OCI-M1 (cell line): ENCODE measurements at regions not wholly inside any gene's neighbourhood (a gene's known extent, or its start where the extent isn't known, plus 50 kb on each side); places are given as distances from the start of the nearest gene placed in this dataset.
"Not testable (repeated sequence)": the region's sequence is repeated elsewhere in the genome, so short reads cannot be mapped to it uniquely, and the experiment has no call there.

ENCODE experiments used
- DNase-seq: peaks from one replicate; lab custom pipeline; 2025; lab: John Stamatoyannopoulos, UW

DNA sequence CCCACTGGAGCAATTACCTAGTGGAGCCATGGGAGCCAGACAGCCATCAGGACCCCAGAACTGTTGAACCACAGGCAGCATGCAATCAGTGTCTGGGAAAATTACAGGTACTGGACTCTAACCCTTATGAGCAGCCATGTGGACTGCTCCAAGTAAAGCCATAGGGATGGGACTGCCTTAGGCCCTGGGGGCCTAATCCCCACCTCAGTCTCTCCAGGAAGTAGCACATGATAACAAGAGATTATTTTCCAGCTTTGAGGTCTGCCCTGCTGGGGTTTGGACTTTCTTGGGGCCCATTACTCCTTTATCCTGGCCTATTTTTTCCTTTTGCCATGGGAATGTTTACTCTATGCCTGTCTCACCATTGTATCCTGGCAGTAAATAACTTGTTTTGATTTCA is 226.8 kb downstream of the AEBP2 start:
- no peak for DNase-seq

GRCh38 chr12:19669793-19670192 is 230.5 kb downstream of the AEBP2 start:
- DNase-seq, result no peak

DNA sequence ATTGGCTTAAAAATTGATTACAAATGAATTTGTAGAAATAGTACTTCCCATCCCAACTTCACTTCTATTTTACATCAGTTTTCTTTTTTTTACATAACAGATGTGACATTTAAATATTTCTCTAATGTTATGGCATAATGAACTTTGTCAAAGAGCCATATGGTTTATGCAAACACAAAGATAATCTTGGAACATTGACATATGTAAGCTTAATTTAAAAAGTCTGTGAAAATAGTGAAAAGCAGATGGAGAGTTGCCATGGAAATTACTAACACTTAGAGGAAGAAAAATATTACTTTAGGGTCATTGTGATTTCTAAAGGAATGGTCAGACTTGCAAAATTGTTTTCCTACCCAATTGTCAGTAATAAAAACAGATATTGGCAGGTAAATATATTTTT is 232.4 kb downstream of the AEBP2 start:
- no peak for DNase-seq

- no peak for DNase-seq
Observed at GRCh38 chr12:19674437-19674836, 235.1 kb downstream of the AEBP2 start.

DNA sequence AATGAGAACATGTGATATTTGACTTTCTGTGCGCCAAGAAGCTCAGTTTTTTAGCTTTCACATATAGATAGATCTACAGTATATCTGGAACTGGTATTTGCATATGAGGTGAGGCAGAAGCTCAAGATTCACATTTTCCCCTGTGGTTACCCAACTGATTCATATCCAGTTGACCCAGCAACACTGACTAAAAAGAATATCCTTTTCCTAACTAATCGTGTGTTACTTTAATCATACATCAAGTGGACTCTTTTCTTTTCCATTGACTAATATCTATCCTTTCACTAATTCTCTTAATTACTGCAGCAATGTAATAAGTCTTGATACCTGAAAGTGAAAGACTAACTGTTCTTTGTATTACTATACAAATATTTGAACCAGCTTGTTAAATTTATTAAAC is 236.1 kb downstream of the AEBP2 start:
- no peak for DNase-seq

- not testable (repeated sequence) for DNase-seq
Observed at GRCh38 chr12:19678501-19678900, 239.2 kb downstream of the AEBP2 start.

DNA sequence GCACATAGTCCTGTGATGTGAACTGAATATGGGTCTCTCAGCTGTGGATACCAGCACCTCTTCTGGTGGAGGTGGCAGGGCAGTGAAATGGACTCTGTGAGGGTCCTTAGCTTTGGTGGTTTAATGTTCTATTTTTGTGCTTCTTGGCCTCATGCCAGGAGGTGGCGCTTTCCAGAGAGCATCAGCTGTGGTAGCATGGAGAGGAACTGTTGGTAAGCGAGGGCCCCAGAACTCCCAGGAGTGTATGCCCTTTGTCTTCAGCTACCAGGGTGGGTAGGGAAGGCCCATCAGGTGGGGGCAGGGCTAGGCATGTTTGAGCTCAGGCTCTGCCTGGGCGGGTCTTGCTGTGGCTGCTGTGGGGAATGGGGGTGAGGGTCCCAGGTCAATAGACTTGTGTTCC is 241.7 kb downstream of the AEBP2 start:
- DNase-seq, result no peak

- DNase-seq, result no peak
Observed at GRCh38 chr12:19683178-19683927, 244.1 kb downstream of the AEBP2 start.

GRCh38 chr12:19687371-19687770 is 248.1 kb downstream of the AEBP2 start:
- peak; percentile 29 for DNase-seq

GRCh38 chr12:19688532-19688931 is 249.2 kb downstream of the AEBP2 start:
- no peak for DNase-seq

DNA sequence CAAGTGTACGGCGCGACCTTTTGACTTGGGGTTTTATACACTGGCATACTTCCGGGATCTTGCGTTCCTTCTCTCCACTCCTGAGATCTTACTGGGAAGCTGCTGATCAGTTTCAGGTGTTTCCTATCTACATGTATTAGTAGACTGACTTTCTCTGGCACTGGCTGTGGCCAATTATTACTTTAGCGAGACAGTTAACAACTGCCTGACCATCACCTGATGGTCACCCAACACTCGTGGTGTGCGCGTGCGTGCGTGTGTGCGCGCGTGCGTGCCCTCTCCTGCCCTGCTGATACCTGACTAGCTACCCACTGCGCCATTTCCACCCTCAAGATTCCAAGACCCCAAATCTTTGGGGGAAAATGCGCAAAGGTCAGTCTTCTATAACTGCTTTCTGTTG is 249.9 kb downstream of the AEBP2 start:
- no peak for DNase-seq

- no peak for DNase-seq
Observed at GRCh38 chr12:19689801-19690472, 250.6 kb downstream of the AEBP2 start.

DNA sequence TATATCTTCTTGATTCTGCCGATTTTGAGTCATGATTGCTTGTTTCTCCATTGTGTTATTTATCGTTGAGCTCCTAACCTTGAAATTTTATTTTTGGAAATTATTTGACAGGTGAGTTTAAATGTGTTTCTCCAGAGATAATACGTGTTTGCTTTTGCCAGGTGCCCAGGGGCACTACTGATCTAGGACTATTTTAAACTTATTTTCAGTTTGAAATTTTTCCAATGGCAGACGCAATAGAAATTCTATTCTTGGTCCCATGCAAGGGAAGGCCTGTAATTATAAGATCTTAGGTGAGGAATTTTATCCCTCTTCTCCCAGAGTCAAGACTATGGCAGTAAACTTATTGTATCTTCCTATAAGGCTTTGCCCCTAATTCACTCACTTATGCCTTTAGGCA is 252.8 kb downstream of the AEBP2 start:
- DNase-seq, result peak; percentile 44

- DNase-seq, result no peak
Observed at GRCh38 chr12:19692566-19692965, 253.3 kb downstream of the AEBP2 start.

DNA sequence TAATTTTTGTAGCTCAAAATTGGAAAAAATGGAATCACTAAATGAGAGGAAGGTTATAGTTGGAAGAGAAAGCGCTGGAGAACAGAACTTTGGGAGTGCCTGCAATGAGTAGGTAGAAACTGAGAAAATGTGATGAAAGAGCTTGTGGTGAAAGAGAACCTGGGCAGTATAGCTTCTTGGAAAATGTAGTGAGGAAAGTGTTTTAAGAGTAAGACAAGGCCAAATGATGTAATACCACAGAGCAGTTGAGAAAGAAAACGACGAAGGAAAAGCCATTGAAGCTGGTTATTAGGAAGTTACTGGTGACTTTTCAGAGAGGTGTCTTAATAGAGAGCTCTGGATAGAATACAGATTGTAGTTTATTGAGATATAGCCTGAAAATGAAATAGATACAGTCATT is 255.3 kb downstream of the AEBP2 start:
- peak; percentile 90 for DNase-seq

DNA sequence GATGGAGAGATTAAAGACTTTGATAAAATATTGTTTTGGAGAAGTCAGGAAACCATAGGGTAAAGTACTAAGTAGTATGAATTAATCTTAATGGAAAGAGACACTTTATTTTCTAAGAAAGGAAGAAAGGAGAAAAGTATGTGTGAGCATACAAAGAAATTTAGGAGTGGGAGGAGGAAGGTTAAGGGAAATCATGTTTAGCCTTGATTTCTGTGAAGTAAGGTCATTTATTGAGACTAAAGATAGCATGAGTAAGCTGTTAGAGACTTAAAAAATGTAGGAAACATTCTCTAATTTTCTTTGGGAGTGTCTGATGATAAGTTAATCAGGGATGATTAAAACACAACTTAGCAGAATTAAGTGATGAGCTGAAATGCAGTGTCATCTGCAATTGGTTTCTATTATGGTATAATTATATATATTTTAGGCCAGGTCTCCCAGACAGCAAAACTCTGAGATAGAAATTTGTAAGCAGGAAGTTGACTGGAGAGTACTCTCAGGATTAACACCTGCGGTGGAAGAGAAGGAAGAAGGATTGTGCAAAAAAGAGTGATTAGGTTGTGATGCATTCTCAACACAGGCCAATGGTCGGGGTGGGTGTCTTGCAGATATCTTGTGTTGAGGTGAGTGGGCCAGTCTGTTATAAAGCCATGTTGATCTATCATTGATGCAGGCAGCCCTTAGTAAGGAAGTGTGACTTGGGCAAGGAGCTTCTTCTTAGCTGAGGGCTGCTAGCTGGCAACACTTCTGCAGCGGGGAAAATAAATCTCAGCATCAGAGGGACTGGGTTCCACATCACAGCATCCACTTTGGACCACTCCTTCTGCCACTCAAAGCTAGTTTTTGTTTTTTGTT is 256.2 kb downstream of the AEBP2 start:
- DNase-seq, result peak; percentile 71

- no peak for DNase-seq
Observed at GRCh38 chr12:19700969-19701368, 261.7 kb downstream of the AEBP2 start.

DNA sequence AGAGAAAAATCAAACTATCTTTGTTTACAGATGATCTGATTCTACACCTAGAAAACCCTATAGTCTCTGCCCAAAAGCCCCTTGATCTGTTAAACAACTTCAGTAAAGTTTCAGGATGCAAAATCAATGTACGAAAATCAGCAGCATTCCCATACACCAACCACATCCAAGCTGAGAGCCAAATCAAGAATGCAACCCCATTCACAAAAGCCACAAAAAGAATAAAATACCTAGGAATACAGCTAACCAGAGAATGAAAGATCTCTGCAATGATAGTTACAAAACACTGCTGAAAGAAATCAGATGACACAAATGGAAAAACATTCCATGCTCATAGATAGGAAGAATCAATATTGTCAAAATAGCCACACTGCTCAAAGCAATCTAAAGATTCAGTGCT is 265.7 kb downstream of the AEBP2 start:
- DNase-seq, result no peak

- DNase-seq, result no peak
Observed at GRCh38 chr12:19706936-19707335, 267.6 kb downstream of the AEBP2 start.

- DNase-seq, result no peak
Observed at GRCh38 chr12:19707948-19708409, 268.7 kb downstream of the AEBP2 start.

DNA sequence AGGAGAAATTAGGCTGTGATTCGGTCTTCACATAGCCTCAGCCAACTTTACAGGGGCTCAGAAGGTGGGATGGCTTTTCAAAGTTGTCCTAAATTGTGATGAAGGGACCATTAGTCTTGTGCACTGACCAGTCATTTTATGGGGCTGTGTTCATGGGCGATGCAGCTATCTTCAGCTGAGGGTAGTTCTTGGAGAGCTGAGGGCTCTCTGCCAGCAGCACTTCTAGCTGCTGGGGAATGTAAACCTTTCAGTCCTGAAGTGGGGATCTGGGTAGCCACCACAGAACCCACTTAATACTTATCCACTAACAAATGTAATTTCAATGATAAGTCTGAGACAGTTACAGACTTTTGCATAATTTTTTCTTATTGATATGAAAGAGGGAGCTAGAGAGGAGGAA is 270.6 kb downstream of the AEBP2 start:
- no peak for DNase-seq
